Limb (tissue), 2 donors: ENCODE measurements at regions not wholly inside any gene's neighbourhood (a gene's known extent, or its start where the extent isn't known, plus 50 kb on each side); places are given as distances from the start of the nearest gene placed in this dataset.

ENCODE experiments used
- DNase-seq, 2 donors: peaks; one replicate each; pipeline ENCODE4 v3.0.0-alpha.2; 2016; ENCODE audit errors: extremely low spot score in 2 of 2

DNA sequence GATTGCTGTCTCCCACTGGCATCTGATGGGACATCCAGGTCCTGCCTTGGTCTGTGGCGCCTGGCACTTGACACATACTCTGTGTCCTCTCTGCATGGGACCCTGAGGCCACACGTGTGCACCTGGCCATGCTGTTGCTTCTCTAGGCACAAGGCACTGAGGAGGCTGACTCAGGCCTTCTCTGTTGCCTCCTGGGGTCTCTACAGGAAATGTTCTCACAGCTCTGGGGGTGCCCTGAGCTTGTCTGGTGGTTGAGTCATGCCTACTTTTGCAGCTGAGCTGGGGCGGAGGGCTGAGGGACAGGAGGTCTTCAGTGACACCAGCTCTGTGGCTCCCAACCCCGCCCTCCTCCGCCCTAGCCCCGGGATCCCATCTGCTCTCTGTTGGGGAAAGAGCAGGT lies 207.0 kb upstream of the HS6ST1 start:
- no peak for DNase-seq

DNA sequence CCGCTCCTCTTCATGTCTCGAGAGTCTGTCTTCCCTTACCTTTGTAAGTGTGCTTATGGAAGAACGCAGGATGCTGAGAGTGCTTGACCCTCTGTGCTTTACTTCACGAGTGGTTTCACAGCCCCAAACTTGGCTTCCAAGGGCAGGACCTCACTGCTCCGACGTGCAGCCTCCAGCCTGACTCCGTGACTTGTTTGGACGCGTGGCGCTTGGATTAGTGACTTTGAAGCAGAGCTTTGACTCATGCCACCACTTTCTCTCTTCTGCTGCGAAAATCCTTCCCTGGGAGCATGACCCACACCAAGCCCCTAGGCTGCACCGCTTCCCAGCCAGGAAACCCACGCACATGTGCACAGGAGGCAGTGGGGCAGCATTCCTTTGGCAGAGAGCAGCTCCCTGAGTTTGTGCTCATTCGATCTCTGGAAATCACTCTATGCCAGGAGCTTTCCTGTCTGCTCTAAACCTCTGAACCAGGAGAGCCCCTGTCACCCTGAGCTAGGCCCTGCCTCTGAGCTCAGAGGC lies 207.8 kb upstream of the HS6ST1 start:
- no peak for DNase-seq

DNA sequence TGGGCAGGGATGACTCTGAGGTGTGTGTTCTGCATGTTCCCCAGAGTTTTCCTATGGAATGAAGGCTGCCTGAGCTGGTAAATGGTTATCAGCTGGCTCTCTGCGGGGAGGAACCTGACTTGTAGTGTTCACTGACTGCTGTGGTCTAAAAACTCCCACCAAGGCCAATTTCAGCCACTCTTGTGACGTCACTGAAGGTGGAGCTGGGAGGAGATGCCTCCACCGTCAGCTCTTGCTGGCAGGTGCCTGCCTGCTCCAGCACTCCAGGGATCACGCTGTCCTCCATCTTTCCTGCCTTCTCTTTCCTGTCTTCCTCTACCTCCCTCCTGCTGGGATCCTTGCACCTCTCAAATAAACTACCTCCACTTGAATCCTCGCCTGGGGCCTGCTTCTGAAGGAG lies 209.5 kb upstream of the HS6ST1 start:
- no peak for DNase-seq

DNA sequence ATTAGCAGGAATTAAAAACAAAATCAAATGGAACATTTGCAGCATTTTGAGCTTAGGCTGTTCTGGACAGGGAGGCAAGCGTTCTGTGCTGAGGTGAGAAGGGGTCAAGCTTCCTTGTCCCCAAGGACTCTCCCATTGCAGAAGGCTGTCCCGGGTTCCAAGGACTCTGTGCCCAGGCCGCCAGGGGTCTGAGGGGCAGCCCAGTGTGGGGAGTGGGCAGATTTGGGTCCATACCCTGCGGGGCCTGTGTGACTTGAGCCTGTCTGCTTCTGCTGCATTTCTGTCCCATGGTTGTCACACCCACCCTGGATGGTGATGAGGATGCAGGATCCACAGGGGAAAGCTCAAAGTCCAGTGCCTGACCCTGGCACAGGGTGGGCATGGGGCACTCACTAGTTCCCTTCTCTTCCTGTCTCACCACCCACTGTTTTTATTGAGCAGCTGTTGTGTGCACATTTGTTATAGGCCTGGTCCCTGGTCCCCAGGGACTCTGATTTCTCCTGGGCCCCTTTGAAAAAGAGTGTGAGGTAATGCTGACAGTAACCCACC lies 211.4 kb upstream of the HS6ST1 start:
- DNase-seq: no peak

DNA sequence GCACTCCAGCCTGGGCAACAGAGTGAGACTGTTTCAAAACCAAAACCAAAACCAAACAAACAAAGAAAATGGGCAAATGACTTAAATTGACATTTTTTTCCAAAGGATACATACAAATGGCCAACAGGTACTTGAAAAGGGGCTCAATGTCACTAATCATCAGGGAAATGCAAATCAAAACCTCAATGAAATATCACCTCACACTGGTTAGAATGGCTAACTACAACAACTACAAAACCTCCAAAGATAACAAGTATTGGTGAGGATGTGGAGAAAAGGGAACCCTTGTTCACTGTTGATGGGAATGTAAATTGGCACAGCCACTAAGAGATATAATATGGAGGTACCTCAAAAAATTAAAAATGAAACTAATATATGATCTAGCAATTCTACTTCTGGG lies 213.2 kb upstream of the HS6ST1 start:
- DNase-seq: no peak

DNA sequence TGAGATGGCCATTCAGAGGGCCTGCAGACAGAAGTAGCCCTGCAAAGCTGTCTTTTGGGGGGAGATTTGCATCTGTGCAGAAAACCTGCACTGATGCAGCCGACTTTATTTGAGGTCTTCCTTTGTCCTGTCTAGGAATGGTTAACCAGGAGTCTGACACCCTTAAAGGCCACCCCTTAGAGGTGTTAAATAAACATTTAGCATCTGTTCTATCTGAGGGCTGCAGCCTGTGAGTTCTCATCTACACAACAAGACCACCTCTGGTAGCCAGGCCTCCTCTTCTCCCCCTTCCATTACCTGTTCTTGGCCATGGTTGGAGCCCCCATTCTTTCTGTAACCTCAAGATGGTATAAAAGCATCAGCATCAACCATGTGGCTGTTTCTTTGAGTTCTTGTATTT lies 214.4 kb upstream of the HS6ST1 start:
- DNase-seq: no peak

DNA sequence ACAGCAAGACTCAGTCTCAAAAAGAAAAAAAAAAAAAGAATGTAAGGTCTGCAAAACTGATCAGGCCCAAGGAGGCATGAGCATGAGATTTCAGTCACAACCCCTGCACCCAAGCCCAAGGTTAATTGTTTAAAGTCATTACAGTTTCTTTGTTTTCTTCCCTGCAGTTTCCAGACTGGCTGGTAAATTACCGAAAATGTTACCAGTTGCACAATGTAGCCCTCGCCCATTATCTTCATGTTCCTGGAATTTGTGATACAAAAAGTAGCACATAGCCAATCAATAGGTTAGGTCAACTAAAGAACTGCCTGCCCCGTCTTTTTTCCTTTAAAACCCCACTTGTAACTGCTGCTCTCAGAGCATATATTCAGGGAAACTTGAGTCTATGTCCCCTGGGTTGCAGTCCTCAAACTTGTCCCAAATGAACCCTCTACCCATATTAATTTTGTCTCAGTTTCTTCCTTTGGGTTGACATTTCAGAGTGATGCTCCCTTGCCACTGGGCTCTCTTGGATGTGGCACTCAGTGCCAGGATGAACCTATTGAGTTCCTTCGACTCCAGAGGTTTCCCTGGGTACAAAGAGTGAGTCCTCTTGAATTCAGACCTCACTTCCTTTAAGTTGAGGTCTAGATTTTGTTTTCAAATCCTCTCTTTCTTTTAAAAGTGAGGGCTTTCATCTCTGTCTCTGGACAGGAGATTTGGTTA lies 216.2 kb upstream of the HS6ST1 start:
- DNase-seq: no peak

DNA sequence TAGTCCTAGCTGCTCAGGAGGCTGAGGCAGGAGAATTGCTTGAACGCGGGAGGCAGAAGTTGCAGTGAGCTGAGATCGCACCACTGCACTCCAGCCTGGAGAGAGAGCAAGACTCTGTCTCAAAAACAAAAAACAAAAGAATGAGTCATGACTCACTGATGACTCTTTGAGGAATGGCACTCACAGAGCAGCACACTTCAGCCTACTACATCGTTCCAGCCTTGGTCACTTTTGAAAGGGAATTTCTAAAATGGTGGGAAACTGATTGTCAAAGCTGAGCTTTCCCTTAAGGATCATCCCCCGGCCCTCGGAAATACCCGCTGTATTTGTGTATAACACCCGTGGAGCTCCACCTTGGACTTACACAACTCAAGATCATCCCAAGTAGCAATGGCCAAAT lies 217.3 kb upstream of the HS6ST1 start:
- no peak for DNase-seq

DNA sequence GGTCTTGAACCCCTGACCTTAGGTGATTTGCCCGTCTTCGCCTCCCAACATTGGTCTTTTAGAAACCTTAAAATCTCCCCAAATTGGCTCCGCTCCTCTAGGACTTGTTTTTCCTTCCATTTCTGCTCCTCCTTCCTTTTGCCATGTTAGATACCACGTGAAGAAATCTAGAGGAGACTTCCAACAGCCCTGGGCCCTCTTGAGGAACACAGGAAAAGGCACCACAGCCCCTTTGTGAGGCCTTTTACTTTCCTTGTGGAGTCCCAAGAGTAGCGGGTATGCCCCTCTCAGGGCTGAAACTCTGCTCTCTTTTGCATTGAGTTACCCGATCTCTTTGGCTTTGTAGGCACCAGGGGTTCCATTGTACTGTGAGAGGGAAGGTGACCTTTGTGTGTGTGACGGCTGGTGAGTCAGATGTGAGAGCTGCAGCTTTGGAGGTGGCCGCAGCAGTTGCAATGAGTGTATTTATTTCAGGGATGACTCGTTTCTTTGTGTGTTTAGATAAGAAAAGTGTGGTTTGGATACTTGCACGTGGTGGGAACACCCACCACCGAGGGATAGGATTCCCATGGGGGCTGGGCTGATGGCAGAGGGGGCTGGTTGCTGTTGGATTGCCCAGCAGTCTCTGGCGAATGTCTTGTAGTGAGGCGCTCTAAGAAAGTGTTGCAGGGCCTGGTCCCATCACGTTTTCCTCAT lies 218.4 kb upstream of the HS6ST1 start:
- no peak for DNase-seq

DNA sequence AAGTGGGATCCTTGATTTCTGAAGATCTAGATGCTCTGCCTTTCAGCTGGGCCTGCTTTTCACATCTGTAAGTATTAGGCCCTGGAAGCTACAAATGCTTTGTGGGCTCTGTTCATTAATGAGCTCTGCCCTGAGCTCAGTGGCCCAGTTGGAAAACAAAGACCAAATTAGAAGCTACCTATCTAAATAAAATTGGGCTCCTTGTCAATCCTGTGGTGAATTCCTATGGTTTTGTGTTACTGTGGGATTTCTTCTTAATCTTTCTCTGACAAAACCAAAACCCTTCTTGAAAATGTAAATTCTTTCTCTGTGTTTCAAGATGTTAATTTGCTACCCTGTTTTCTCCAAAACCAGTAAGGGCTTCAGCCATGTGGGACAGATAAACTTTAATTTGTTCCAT lies 219.0 kb upstream of the HS6ST1 start:
- DNase-seq: no peak

DNA sequence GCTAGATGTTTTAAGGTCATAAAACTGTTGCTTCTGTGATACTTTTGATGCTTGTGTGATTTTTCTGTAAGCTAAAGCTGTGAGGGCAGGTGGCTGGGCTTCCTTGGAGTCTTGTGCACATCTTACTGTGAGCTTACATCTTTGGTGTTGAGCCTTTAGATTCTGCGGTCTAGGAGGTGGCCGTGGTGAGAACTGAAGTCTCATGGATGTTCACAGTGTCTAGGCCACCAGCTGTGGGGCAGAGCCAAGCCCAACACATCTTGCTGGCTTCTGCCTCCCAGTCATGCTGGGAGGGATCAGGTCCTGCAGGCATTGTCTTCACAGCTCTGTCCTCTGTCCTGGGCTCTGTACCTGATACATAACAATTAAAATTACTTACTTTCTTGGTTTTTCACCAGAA lies 219.7 kb upstream of the HS6ST1 start:
- DNase-seq: no peak

DNA sequence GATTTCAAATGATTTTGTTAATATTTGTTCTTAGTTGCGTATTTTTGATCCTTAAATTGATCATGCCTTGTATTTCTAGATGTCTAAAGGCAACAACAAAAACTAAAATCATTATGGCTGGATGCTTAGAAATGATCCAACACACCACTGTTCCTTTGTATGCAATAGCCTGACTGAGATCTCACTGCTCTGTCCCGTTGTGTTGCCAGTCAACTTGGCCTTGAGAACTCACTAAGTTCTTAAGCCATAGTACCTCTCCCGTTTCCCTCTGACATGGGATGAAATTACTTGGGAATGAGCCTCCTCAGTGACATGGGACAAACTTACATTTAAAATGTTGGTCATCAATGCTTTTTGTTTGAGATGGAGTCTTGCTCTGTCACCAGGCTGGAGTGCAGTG lies 222.0 kb upstream of the HS6ST1 start:
- no peak for DNase-seq

DNA sequence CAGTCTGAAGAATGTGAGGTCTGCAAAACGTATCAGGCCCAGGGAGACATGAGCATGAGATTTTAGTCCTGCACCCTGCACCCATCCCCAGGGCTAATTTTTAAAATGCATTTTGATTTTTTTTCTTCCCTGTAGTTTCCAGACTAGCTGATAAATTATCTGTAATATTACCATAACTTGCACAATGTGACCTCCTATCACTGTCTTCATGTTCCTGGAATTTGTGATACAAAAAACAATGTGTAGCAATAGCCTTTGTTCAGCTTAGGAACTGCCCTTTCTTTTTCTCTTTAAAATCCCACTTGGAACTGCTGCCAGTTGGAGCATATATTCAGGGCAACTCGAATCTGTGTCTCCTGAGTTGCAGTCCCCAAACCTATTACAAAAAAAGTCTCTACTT lies 222.8 kb upstream of the HS6ST1 start:
- no peak for DNase-seq

DNA sequence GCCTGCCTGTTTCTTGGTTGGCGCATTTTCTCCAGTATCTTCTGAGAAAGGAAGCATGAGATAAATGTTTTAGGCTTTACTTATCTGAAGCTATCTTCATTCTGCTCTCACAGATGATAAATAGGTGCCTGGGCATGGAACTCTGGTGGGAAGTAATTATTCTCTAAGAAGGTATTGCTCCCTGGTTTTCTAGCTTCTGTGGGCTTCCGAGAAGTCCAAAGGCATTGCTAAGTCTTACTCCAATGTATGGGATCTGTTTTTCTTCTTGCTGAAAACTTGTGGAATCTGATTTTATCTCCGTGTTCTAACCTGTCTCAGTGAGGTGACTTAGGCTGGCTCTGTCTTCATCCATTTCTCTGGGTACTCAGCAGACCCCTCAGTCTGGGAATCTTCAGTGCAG lies 224.4 kb upstream of the HS6ST1 start:
- no peak for DNase-seq

DNA sequence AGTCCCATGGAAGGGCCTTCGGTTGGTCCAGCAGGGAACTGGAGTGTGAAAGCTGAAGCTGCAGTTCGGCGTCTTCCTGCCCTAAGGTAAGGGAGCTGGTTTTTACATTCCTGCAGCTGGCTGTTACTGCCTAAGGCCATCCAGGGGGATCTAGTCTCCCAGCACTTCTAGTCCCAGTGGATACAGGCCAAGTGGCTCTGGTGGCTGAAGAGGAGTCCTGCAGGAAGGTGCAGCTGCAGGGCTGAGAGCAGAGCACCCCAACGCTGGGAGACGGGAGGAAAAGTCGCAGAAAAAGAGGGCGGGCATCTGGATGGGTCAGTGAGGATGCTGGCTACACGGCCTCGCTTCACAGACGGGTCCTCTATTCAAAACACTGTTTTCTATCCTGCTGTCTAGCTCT lies 225.0 kb upstream of the HS6ST1 start:
- DNase-seq: peak in 1 of 2 donors; percentile 23

DNA sequence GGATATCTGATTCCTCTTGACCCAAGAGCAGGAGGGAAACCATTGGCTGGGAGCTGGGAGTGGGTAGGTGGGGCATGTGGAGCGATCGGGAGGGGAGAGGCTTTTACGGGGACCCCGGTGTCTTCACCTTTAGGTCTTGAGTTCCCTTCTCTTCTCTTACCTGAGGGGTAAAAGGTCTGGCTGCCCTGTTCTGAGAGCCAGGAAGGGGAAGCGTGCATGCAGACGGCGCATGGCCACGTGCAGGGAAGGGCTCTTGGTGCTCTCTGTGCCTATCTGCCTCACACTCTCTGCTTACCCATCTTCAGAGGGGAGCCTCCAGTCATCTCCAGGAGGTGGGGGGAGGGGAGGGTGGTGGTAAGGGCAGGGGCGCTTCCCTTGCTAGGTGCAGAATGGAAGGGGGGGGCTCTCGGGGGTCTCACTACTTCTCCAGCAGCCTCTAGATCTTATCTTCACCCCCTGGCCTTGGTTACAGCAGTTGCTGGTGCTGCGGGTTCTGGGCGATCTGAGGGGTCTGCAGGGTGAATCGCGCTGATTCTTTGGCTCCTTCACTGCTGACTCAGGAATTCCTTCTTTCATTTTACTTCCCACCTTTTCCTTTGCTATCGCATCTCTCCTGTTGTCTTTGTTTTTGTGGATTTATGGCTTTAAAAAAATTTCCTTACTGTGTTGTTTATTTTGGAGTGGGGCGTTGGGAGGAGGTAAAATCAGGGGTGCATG lies 225.8 kb upstream of the HS6ST1 start:
- DNase-seq: peak in 1 of 2 donors; percentile 17

DNA sequence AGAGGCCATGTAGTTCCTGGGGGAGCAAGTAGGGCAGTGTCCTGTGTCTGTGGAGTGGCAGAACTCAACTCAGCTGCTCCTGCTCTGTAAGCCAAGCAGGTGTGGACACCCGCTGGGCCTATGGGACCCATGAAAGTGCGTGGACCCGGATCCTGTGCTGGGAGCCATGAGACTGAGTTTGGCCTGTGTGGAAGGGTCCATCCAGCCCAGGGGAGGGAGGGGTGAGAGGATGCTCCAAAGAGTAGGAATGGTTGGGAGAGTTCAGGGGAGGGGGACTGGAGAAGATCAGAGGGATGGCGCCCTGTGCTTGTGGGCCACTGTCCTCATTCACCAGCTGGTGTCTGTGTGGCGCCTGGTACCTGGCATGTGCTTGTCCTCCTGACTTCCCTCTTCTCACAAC lies 226.4 kb upstream of the HS6ST1 start:
- peak in 1 of 2 donors; percentile 17 for DNase-seq

DNA sequence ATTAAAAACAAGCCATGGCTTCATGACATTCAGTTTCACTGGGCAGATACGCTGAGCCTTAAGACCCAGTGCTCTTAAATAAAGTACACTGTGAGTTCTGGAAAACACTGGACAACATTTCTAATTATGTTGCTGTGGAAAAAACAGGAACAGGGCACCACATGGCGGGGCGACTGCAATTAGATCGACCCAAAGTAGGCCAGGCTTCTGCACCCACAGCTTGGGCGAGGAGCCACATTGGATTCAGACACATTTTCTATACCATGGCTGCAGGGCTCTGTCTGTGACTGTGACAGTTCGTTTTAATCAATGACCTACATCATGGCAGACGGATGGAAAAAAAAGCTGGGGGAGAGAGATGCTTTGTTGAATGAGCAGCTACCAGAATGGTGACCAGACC lies 227.2 kb upstream of the HS6ST1 start:
- no peak for DNase-seq

DNA sequence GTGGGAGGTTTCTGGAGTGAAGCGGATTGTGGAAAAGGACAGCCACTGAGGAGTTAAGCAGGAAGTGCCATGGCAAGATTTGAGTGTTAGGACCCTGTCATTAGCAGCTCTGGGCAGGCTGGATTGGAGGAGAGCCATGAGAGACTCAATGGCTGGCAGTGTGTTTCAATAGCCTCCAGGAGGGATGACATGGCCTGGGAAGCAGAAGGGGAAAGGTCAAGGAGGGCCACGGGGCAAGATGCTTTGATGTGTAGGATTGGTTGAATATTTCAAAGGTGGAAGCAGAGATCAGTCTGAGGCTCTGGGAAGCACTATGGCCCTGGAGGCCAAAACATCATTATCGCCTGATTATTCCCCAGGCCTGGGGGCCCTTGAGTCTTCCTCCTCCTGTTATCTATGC lies 229.0 kb upstream of the HS6ST1 start:
- DNase-seq: no peak

DNA sequence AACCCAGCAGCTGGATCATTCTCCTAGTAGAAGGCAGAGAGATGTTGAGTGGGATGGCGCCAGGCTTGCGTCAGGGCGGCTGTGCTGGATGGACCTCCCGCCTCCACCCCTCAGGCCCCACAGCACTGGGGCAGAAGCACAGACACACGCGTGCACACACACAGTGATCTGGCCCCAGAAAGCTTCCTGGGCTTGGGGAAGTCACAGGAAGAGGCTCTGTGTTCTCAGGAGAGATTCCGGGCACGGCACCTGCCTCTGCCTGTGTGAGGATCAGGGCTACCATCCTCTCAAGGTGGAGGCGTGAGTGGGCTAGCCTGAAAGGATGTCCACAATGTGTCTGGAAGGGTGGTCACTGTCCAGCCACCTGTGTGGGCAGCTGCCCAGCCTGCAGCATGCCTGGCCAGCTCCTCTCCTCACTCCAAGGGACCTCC lies 229.8 kb upstream of the HS6ST1 start:
- no peak for DNase-seq

DNA sequence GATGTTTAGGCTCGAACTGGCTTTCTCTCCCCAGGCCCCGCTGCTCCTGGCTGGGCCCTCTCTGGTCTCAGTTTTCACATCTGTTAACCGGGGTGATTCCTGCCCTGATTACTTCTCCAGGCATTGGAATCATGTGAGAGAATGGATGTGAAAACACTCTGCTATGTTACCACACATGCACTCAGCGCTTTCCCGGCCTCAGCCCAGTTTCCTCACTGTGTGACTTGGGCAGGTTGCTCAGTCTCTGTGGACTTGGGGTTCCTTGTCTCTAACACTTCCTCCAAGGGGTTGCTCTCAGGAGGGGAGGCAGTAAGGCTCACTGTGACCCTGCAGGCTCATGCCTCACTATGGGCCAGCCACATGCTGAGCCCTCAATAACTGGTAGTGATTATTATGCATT lies 230.4 kb upstream of the HS6ST1 start:
- no peak for DNase-seq

DNA sequence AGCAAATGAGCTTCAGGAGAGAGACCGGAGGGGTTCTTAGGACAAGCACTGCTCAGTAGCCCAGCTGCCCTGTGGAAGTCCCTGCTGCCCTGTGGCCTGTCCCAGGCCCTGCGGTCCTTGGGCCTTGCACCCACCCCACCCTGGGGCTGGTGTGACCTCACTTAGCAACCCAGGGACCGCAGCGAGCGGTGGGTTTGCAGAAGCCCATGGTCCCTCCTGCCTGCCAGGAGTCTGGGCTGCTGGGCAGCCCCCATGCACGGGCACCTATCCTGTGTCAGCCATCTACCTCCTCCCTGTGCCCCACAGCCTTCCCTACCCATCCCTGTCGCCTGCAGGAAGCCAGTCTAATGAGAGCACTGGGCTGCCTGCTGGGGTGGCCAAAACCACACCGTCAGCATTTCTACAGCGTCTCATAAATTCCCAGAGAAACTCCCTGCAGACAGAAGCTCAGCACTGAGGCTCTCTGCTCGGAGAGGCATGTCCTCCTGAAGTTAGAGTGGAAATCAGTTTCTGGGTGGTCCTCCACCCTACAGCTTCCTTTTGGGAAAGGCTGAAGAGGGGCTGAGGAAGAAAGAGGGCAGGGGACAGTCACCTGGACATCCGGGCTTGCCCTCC lies 231.1 kb upstream of the HS6ST1 start:
- no peak for DNase-seq
